GM12874 (cell line): ENCODE measurements at regions not wholly inside any gene's neighbourhood (a gene's known extent, or its start where the extent isn't known, plus 50 kb on each side); places are given as distances from the start of the nearest gene placed in this dataset.
A peak's percentile ranks its signal among the peaks of the same experiment; 100 is the strongest.

Experiments used
- TF ChIP-seq, protein P1 (sequence below): IDR thresholded peaks from 2 replicates; pipeline ENCODE4 v1.5.1; 2011; ENCODE audit warnings: low read depth, mild to moderate bottlenecking, control low read depth, low read length, moderate library complexity; ENCODE audit not compliant: insufficient read depth

DNA sequence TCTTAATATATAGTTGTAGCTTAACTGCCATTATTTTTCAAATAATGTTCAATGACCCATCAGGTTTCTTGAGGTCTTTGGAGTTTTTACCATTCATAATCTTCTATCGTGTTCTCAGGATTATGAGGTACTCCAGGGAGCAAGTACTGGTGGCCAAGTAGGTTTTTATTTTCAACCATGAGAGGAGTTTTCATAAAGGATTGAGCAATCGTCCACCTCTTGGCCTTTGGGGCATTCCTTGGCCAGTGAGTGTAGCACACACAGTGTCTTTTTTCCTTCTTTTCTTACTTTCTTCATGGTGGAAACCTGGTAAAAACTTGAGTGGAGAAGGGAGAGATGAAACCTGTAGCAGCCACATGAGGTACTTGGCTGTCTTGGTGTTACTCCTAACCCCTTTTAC, 567.0 kb upstream of the NR3C2 start:
- TF ChIP-seq, protein P1, sequence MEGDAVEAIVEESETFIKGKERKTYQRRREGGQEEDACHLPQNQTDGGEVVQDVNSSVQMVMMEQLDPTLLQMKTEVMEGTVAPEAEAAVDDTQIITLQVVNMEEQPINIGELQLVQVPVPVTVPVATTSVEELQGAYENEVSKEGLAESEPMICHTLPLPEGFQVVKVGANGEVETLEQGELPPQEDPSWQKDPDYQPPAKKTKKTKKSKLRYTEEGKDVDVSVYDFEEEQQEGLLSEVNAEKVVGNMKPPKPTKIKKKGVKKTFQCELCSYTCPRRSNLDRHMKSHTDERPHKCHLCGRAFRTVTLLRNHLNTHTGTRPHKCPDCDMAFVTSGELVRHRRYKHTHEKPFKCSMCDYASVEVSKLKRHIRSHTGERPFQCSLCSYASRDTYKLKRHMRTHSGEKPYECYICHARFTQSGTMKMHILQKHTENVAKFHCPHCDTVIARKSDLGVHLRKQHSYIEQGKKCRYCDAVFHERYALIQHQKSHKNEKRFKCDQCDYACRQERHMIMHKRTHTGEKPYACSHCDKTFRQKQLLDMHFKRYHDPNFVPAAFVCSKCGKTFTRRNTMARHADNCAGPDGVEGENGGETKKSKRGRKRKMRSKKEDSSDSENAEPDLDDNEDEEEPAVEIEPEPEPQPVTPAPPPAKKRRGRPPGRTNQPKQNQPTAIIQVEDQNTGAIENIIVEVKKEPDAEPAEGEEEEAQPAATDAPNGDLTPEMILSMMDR: no peak

DNA sequence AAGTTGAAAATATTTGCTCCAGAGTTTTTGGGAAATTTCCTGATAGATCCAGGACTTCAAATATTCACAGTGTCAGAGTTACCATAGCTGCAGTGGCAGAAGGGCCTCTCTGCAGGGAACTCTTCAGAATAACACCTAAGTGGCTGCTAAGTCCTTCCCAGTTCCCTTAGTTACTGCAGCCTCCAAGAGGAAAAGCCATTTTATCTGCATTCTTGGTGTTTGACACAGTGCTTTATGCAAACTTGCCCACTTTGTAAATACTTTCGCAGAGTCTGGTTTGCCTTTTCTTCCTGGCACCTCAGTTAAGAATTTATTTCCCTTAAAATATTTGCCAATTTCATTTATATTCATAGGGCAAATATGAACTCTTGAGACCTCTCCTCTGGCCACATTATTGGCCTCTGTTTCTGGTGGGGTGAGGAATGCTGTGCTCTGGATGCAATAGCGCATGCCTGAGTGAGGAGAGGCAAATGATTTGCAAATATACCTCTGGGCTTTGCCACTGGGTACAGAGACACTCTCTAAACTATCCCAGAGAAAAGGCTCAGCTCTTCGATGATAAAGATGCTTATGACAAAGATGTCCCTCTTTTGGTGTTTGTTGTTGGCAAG, 566.3 kb upstream of the NR3C2 start:
- TF ChIP-seq, protein P1: no peak

DNA sequence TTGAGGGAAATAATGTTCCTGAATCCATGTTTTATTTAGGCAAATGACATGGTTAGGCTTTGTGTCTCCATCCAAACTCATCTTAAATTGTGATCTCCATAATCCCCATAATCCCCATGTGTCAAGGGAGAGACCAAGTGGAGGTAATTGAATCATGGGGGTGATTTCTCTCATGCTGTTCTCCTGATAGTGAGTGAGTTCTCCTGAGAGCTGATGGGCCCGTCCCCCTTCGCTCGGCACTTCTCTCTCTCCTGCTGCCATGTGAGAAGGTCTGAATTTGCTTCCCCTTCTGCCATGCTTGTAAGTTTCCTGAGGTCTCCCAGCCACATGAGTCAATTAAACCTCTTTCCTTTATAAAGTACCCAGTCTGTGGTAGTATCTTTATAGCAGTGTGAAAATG, 563.0 kb upstream of the NR3C2 start:
- TF ChIP-seq, protein P1: no peak

DNA sequence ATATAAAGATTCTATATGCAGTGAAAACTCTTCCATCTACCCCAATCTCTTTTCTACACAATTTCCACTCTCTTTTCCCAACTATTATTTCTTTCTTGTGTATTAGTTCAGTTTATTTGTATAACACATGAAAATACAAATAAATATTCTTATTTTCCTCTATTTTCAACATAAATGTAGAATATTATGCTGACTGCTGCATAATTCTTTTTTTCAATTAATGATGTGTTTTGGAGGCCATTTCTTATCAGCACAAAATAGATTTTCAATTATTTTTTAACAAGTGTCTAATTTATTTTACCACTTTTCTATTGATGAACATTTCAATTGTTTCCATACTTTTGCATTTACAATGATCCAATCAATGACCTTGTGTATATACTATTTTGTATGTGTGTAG, 557.7 kb upstream of the NR3C2 start:
- TF ChIP-seq, protein P1: no peak

DNA sequence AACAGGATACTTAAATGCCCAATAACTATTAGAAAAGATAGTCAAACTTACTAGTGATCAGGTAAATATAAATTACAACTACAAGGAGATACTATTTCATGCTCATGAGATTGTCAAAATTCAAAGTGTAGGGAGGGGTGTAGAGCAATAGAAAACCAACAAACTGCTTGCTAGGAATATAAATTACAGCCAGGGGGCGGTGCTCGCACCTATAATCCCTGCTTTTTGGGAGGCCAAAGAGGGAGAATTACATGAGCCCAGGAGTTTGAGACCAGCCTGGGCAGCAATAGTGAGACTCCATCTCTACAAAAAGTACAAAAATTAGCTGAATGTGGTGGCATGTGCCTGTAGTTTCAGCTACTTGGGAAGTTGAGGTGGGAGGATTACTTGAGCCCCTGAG, 556.5 kb upstream of the NR3C2 start:
- TF ChIP-seq, protein P1: peak; percentile 34; the same call in 1 of the 2 replicates

DNA sequence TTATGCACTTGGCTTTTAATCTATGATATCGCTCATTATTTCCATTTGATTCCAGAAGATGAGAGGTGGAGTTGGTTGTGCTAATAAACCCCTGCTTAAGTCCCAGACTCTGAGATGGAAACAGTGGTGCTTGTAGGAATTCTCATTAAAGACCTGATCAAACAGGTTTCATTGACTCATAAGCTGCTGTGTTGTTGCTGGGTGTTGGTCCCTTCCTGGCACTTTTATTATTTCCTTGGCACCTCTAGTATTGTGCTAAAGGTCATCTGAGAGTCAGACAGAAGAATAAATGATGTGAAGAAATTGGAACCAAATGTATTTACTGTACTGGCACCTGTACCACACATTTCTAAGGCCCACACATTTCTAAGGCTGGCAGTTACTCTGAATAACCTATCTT, 544.7 kb upstream of the NR3C2 start:
- TF ChIP-seq, protein P1: no peak

DNA sequence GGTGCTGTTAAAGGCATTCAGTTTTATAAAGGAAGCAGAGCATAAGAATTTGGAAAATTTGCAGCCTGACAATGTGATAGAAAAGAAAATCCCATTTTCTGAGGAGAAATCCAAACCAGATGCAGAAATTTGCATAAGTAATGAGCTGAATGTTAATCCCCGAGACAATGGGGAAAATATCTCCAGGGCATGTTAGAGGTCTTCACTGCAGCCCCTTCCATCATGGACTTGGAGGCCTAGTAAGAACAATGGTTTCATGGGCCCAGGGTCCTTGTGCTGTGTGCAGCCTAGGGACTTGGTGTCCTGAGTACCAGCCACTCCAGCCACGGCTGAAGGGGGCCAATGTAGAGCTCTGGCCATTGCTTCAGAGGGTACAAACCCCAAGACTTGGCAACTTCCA, 542.7 kb upstream of the NR3C2 start:
- TF ChIP-seq, protein P1: no peak
